SK-N-SH (cell line): ENCODE measurements at regions not wholly inside any gene's neighbourhood (a gene's known extent, or its start where the extent isn't known, plus 50 kb on each side); places are given as distances from the start of the nearest gene placed in this dataset.

ENCODE experiments used
- CTCF ChIA-PET: fragments of 300-600, 350-600 bp; formaldehyde crosslinking; extraction: SDS; loops from one replicate; lab custom pipeline; 2021; lab: Yijun Ruan, JAX
- POLR2A ChIA-PET: fragments of 350-600 bp; sonication (Branson Sonifier 250); formaldehyde crosslinking; extraction: SDS; loops from one replicate; lab custom pipeline; 2020; ENCODE audit warnings: antibody characterized with exemption, inconsistent platforms; lab: Yijun Ruan, JAX
- DNase-seq: peaks from one replicate; pipeline ENCODE4 v3.0.0; 2012
- H2AFZ ChIP-seq: fragments of 200-600 bp; sonication (generic); 2 replicates; pipeline ENCODE4 v1.8.1; 2016; ENCODE audit warnings: antibody characterized with exemption, mild to moderate bottlenecking, low read depth
- H3F3A ChIP-seq: fragments of 200-600 bp; sonication (generic); replicated peaks from 2 replicates; pipeline ENCODE3; 2016; ENCODE audit warnings: antibody characterized with exemption, mild to moderate bottlenecking; ENCODE audit not compliant: insufficient read depth
- H3K27ac ChIP-seq, 2 experiments: fragments of 200-500 bp in 1 of 2; fragments of 200-600 bp in 1 of 2; sonication (Bioruptor generic) in 1 of 2; sonication (generic), shearing (Covaris generic) in 1 of 2; 2 replicates each; pipeline versions ENCODE4 v1.5.1 to v1.6.1; 2014 to 2016; ENCODE audit warnings: low read depth in 2 of 2, inconsistent platforms in 1 of 2, low read length in 1 of 2, mild to moderate bottlenecking in 1 of 2, mixed read lengths in 1 of 2
- H3K27me3 ChIP-seq: fragments of 200-600 bp; sonication (generic), shearing (Covaris generic); 2 replicates; pipeline ENCODE4 v1.6.1; 2016; ENCODE audit warnings: mixed run types; ENCODE audit not compliant: insufficient read depth
- H3K36me3 ChIP-seq, 2 experiments: fragments of 200-500 bp in 1 of 2; fragments of 200-600 bp in 1 of 2; sonication (Bioruptor generic) in 1 of 2; sonication (generic) in 1 of 2; replicated peaks in 1 of 2; 2 replicates each; pipeline versions ENCODE3 to v1.5.1; 2014 to 2016; ENCODE audit warnings: low read length in 1 of 2, mild to moderate bottlenecking in 1 of 2; ENCODE audit not compliant: insufficient read depth in 2 of 2, control insufficient read depth in 1 of 2
- H3K4me1 ChIP-seq, 2 experiments: fragments of 200-500 bp in 1 of 2; fragments of 200-600 bp in 1 of 2; sonication (Bioruptor generic) in 1 of 2; sonication (generic), shearing (Covaris generic) in 1 of 2; 2 replicates each; pipeline versions ENCODE4 v1.5.1 to v1.6.1; 2014 to 2016; ENCODE audit warnings: low read depth in 1 of 2, low read length in 1 of 2, mixed run types in 1 of 2; ENCODE audit not compliant: insufficient read depth in 2 of 2, control insufficient read depth in 1 of 2
- H3K4me2 ChIP-seq: fragments of 200-600 bp; sonication (generic), shearing (Covaris generic); 2 replicates; pipeline ENCODE4 v1.6.1; 2017; ENCODE audit warnings: mixed run types
- H3K4me3 ChIP-seq, 2 experiments: fragments of 200-500 bp in 1 of 2; fragments of 200-600 bp in 1 of 2; sonication (Bioruptor generic) in 1 of 2; sonication (generic), shearing (Covaris generic) in 1 of 2; 2 replicates each; pipeline versions ENCODE4 v1.5.1 to v1.8.1; 2014 to 2016; ENCODE audit warnings: low read depth in 2 of 2, inconsistent platforms in 1 of 2, low read length in 1 of 2, mild to moderate bottlenecking in 1 of 2, mixed read lengths in 1 of 2, moderate library complexity in 1 of 2
- H3K79me2 ChIP-seq: fragments of 200-600 bp; sonication (generic); 2 replicates; pipeline ENCODE4 v1.8.1; 2017; ENCODE audit warnings: mild to moderate bottlenecking; ENCODE audit not compliant: insufficient read depth
- H3K9ac ChIP-seq: fragments of 200-600 bp; sonication (generic); 2 replicates; pipeline ENCODE4 v1.6.1; 2017; ENCODE audit warnings: mixed run types
- H3K9me2 ChIP-seq: fragments of 200-600 bp; sonication (generic); 2 replicates; pipeline ENCODE4 v1.6.1; 2017; ENCODE audit warnings: mixed run types
- H3K9me3 ChIP-seq: fragments of 200-600 bp; sonication (generic); 2 replicates; pipeline ENCODE4 v1.6.1; 2017; ENCODE audit warnings: mixed run types, mild to moderate bottlenecking, moderate library complexity
- H4K20me1 ChIP-seq: fragments of 200-600 bp; sonication (generic); 2 replicates; pipeline ENCODE4 v1.6.1; 2017; ENCODE audit warnings: mild to moderate bottlenecking, mixed run types; ENCODE audit not compliant: insufficient read depth
- ELF1 ChIP-seq: IDR thresholded peaks from 2 replicates; pipeline ENCODE4 v1.4.0; 2012
- EP300 ChIP-seq, 2 experiments: IDR thresholded peaks; 2 replicates each; pipeline versions ENCODE4 v1.4.0 to v1.6.1; 2012; ENCODE audit warnings: borderline replicate concordance in 1 of 2, low read depth in 1 of 2, low read length in 1 of 2
- EZH2phosphoT487 ChIP-seq: fragments of 200-600 bp; sonication (generic); IDR thresholded peaks from 2 replicates; pipeline ENCODE4 v1.6.1; 2017; ENCODE audit warnings: low read depth, mixed run types, mild to moderate bottlenecking, antibody characterized with exemption, moderate library complexity, borderline replicate concordance
- FOSL2 ChIP-seq: IDR thresholded peaks from 2 replicates; pipeline ENCODE4 v1.4.0; 2012; ENCODE audit warnings: low read depth, mild to moderate bottlenecking, moderate library complexity, borderline replicate concordance
- IRF3 ChIP-seq: fragments of 150-350 bp; IDR thresholded peaks from 2 replicates; pipeline ENCODE4 v1.6.1; 2016; ENCODE audit warnings: mild to moderate bottlenecking, low read depth, low read length
- MXI1 ChIP-seq: IDR thresholded peaks from 2 replicates; pipeline ENCODE4 v1.6.1; 2012; ENCODE audit warnings: mild to moderate bottlenecking, low read depth, low read length, improper control_type of control experiment
- NFIC ChIP-seq: IDR thresholded peaks from 2 replicates; pipeline ENCODE4 v1.4.0; 2012; ENCODE audit warnings: borderline replicate concordance
- NRF1 ChIP-seq: IDR thresholded peaks from 2 replicates; pipeline ENCODE4 v1.6.1; 2012; ENCODE audit warnings: low read depth, mild to moderate bottlenecking, low read length
- PBX3 ChIP-seq: IDR thresholded peaks from 2 replicates; pipeline ENCODE4; 2012
- POLR2AphosphoS5 ChIP-seq: IDR thresholded peaks from 2 replicates; pipeline ENCODE4 v1.6.1; 2012; ENCODE audit warnings: low read depth, low read length
- RAD21 ChIP-seq: IDR thresholded peaks from 2 replicates; pipeline ENCODE4 v1.6.1; 2012; ENCODE audit warnings: mild to moderate bottlenecking, low read length
- RXRA ChIP-seq: IDR thresholded peaks from 2 replicates; pipeline ENCODE4 v1.4.0; 2012; ENCODE audit warnings: low read depth, mild to moderate bottlenecking, borderline replicate concordance
- SMC3 ChIP-seq: IDR thresholded peaks from 2 replicates; pipeline ENCODE4 v1.6.1; 2012; ENCODE audit warnings: low read depth, low read length, improper control_type of control experiment
- TAF1 ChIP-seq: IDR thresholded peaks from 2 replicates; pipeline ENCODE4 v1.6.1; 2012; ENCODE audit warnings: low read depth, mild to moderate bottlenecking, low read length, moderate library complexity, borderline replicate concordance
- TEAD4 ChIP-seq: IDR thresholded peaks from 2 replicates; pipeline ENCODE4 v1.4.0; 2012; ENCODE audit warnings: mild to moderate bottlenecking, borderline replicate concordance; ENCODE audit not compliant: insufficient read depth
- USF1 ChIP-seq: IDR thresholded peaks from 2 replicates; pipeline ENCODE4 v1.4.0; 2012; ENCODE audit warnings: low read depth, borderline replicate concordance
- USF2 ChIP-seq: fragments of 150-350 bp; IDR thresholded peaks from 2 replicates; pipeline ENCODE4 v1.6.1; 2017; ENCODE audit warnings: antibody characterized with exemption, low read length, low read depth, borderline replicate concordance
- YY1 ChIP-seq: IDR thresholded peaks from 2 replicates; pipeline ENCODE4 v1.4.0; 2012; ENCODE audit warnings: low read depth, mild to moderate bottlenecking
- ZBTB33 ChIP-seq: IDR thresholded peaks from 2 replicates; pipeline ENCODE4 v1.4.0; 2012; ENCODE audit warnings: low read depth, borderline replicate concordance
- WGBS: methylation state at CpG from one replicate; pipeline ENCODE4 v1.1.6; 2017; ENCODE audit warnings: low lambda C conversion rate; 5-methylcytosine and 5-hydroxymethylcytosine counted together
- TF ChIP-seq, protein P1 (sequence below): IDR thresholded peaks from 2 replicates; pipeline ENCODE4 v1.6.1; 2012; ENCODE audit warnings: mild to moderate bottlenecking, low read depth, low read length, moderate library complexity

- TF ChIP-seq PBX3 (no peak), FOSL2 (no peak), USF1 (no peak), TEAD4 (no peak)
- TF ChIP-seq, all 33 proteins: peak for 3
These were observed 676.5 kb downstream of the DMRTA1 start (continued) for GRCh38 chr9:23123048-23123632.

GRCh38 chr9:23145467-23145866 is 680.6 kb downstream of the ELAVL2 start:
- Histone ChIP-seq H3K79me2 (no peaks in the 10 kb centered on the region), H3K9me3 (no peaks in the 10 kb centered on the region), H3K36me3 (no peaks in the 10 kb centered on the region), H3K9me2 (peaks cover 3% of the 10 kb centered on the region; the same call in 1 of the 2 replicates), H3K4me1 (no peaks in the 10 kb centered on the region), H3F3A (no peaks in the 10 kb centered on the region), H3K27me3 (no peaks in the 10 kb centered on the region), H3K9ac (no peak overlapping the region), H4K20me1 (no peaks in the 10 kb centered on the region), H3K27ac (no peak overlapping the region), H2AFZ (no peak overlapping the region), H3K4me2 (no peak overlapping the region), H3K4me3 (no peak overlapping the region)
- no peak for DNase-seq
- ChIA-PET POLR2A (no interaction called here), CTCF (no interaction called here)
- 0% methylated on average over 1 of the region's 1 CpG for WGBS
- TF ChIP-seq POLR2AphosphoS5 = no peak
- no peak for TF ChIP-seq NFIC
- TF ChIP-seq YY1 = no peak
- TF ChIP-seq RXRA = no peak
- TF ChIP-seq USF2 = no peak
- no peak for TF ChIP-seq ELF1
- no peak for TF ChIP-seq EZH2phosphoT487
- TF ChIP-seq TAF1 = no peak
- TF ChIP-seq USF1 = no peak
- TF ChIP-seq ZBTB33 = no peak
- no peak for TF ChIP-seq SMC3
- TF ChIP-seq EP300 (IDR thresholded peaks at IDR 0.05; ENCODE audit: borderline replicate concordance in 1 of 2, low read depth in 1 of 2, low read length in 1 of 2) = no peak
- no peak for TF ChIP-seq FOSL2
- TF ChIP-seq IRF3 = no peak
- TF ChIP-seq NRF1 = no peak
- no peak for TF ChIP-seq RAD21
- no peak for TF ChIP-seq MXI1
- TF ChIP-seq, protein P1, sequence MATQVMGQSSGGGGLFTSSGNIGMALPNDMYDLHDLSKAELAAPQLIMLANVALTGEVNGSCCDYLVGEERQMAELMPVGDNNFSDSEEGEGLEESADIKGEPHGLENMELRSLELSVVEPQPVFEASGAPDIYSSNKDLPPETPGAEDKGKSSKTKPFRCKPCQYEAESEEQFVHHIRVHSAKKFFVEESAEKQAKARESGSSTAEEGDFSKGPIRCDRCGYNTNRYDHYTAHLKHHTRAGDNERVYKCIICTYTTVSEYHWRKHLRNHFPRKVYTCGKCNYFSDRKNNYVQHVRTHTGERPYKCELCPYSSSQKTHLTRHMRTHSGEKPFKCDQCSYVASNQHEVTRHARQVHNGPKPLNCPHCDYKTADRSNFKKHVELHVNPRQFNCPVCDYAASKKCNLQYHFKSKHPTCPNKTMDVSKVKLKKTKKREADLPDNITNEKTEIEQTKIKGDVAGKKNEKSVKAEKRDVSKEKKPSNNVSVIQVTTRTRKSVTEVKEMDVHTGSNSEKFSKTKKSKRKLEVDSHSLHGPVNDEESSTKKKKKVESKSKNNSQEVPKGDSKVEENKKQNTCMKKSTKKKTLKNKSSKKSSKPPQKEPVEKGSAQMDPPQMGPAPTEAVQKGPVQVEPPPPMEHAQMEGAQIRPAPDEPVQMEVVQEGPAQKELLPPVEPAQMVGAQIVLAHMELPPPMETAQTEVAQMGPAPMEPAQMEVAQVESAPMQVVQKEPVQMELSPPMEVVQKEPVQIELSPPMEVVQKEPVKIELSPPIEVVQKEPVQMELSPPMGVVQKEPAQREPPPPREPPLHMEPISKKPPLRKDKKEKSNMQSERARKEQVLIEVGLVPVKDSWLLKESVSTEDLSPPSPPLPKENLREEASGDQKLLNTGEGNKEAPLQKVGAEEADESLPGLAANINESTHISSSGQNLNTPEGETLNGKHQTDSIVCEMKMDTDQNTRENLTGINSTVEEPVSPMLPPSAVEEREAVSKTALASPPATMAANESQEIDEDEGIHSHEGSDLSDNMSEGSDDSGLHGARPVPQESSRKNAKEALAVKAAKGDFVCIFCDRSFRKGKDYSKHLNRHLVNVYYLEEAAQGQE = no peak
